HepG2 (cell line): ENCODE measurements at regions not wholly inside any gene's neighbourhood (a gene's known extent, or its start where the extent isn't known, plus 50 kb on each side); places are given as distances from the start of the nearest gene placed in this dataset.

ENCODE experiments used
- ATAC-seq: fragments of 200-7000 bp; cut with Tn5 transposase; 3 replicates; pipeline ENCODE4 v1.9.1; 2020; ENCODE audit warnings: mild to moderate bottlenecking, moderate library complexity
- BruUV-seq: library from RNA; stranded (reverse); fragments of 400-500 nt; replicated peaks from 2 replicates; lab custom pipeline; 2021; lab: Mats Ljungman, UMichigan
- CTCF ChIA-PET: fragments of 300-600 bp; formaldehyde crosslinking; extraction: SDS; loops from one replicate; lab custom pipeline; 2021; ENCODE audit warnings: low total read pairs, inconsistent platforms, low intra/inter-chr PET ratio; lab: Yijun Ruan, JAX
- POLR2A ChIA-PET: fragments of 350-600 bp; sonication (Branson Sonifier 250); formaldehyde crosslinking; loops from one replicate; lab custom pipeline; 2020; ENCODE audit warnings: antibody characterized with exemption, inconsistent platforms; lab: Yijun Ruan, JAX
- DNase-seq: peaks from one replicate; pipeline ENCODE4 v3.0.0-alpha.2; 2015; ENCODE audit warnings: low spot score
- FAIRE-seq: peaks from 3 replicates; lab custom pipeline; 2011; peaks lifted over from hg19 to GRCh38; lab: Jason Lieb, UNC
- H2AFZ ChIP-seq: one replicate; pipeline ENCODE4 v1.6.1; 2011; ENCODE audit warnings: low read length, inconsistent platforms
- H3K27ac ChIP-seq: fragments of 300-600 bp; 3 replicates; pipeline ENCODE4 v1.8.0; 2011; ENCODE audit warnings: mixed run types, mild to moderate bottlenecking, mixed read lengths, low read length, inconsistent platforms; ENCODE audit not compliant: insufficient read depth; ENCODE audit errors: extremely low read length
- H3K27me3 ChIP-seq, 2 experiments: fragments of 200-600 bp in 1 of 2; 2 replicates in 1 of 2; 3 replicates in 1 of 2; pipeline versions ENCODE4 v1.6.0 to v1.8.0; 2011; ENCODE audit warnings: low read length in 2 of 2, mild to moderate bottlenecking in 2 of 2, moderate library complexity in 2 of 2, inconsistent platforms in 1 of 2; ENCODE audit not compliant: insufficient read depth in 2 of 2, control insufficient read depth in 1 of 2
- H3K36me3 ChIP-seq, 2 experiments: fragments of 200-600 bp in 1 of 2; replicated peaks in 1 of 2; 2 replicates in 1 of 2; 3 replicates in 1 of 2; pipeline versions ENCODE4 v1.5.1 to v1.8.0; 2011; ENCODE audit warnings: low read length in 2 of 2, inconsistent platforms in 1 of 2; ENCODE audit not compliant: insufficient read depth in 2 of 2, control insufficient read depth in 1 of 2
- H3K4me1 ChIP-seq: 2 replicates; pipeline ENCODE4 v1.5.1; 2012; ENCODE audit warnings: low read length, inconsistent platforms; ENCODE audit not compliant: insufficient read depth
- H3K4me2 ChIP-seq: 2 replicates; pipeline ENCODE4 v1.6.0; 2011; ENCODE audit warnings: low read depth, low read length, inconsistent platforms
- H3K4me3 ChIP-seq, 3 experiments: fragments of 200-600 bp in 1 of 3; sonication (generic), shearing (Covaris generic) in 1 of 3; replicated peaks in 1 of 3; 2 replicates each; pipeline ENCODE4 v1.5.1; 2011 to 2016; ENCODE audit warnings: low read length in 3 of 3, inconsistent platforms in 2 of 3, low read depth in 2 of 3, mild to moderate bottlenecking in 2 of 3, control low read depth in 1 of 3, mixed read lengths in 1 of 3; ENCODE audit not compliant: insufficient read depth in 1 of 3
- H3K79me2 ChIP-seq: one replicate; pipeline ENCODE4 v1.6.1; 2011; ENCODE audit warnings: low read length, inconsistent platforms; ENCODE audit not compliant: insufficient read depth
- H3K9ac ChIP-seq: 2 replicates; pipeline ENCODE4 v1.6.0; 2011; ENCODE audit warnings: mild to moderate bottlenecking, low read depth, low read length, inconsistent platforms; ENCODE audit not compliant: insufficient read depth
- H3K9me3 ChIP-seq: 2 replicates; pipeline ENCODE4 v1.5.1; 2012; ENCODE audit warnings: mild to moderate bottlenecking, low read length
- H4K20me1 ChIP-seq: 2 replicates; pipeline ENCODE4 v1.6.0; 2011; ENCODE audit warnings: inconsistent platforms, mild to moderate bottlenecking, low read length, moderate library complexity; ENCODE audit not compliant: insufficient read depth
- GMEB2 ChIP-seq: IDR thresholded peaks from 2 replicates; pipeline ENCODE4 v1.6.1; 2016; ENCODE audit warnings: missing biosample characterization, missing genetic modification reagents, low read depth
- IRX3 ChIP-seq: sonication (generic); formaldehyde crosslinking; IDR thresholded peaks from 2 replicates; pipeline ENCODE4 v1.8.1; 2023; ENCODE audit warnings: mild to moderate bottlenecking, low read depth, missing genetic modification reagents, borderline replicate concordance
- KDM5B ChIP-seq: sonication (generic); formaldehyde crosslinking; IDR thresholded peaks from 2 replicates; pipeline ENCODE4 v1.4.0; 2020; ENCODE audit warnings: missing genetic modification reagents, mild to moderate bottlenecking, borderline replicate concordance
- KLF12 ChIP-seq: sonication (generic); formaldehyde crosslinking; IDR thresholded peaks from 2 replicates; pipeline ENCODE4 v1.4.0; 2020; ENCODE audit warnings: missing genetic modification reagents, borderline replicate concordance
- SIN3A ChIP-seq: IDR thresholded peaks from 2 replicates; pipeline ENCODE4 v1.6.1; 2011; ENCODE audit warnings: low read depth, mild to moderate bottlenecking, control low read depth, low read length, borderline replicate concordance
- TRAFD1 ChIP-seq: sonication (generic); formaldehyde crosslinking; IDR thresholded peaks from 2 replicates; pipeline ENCODE4 v1.5.1; 2020; ENCODE audit warnings: missing genetic modification reagents, mild to moderate bottlenecking, borderline replicate concordance
- ZBTB43 ChIP-seq: sonication (generic); formaldehyde crosslinking; conservative IDR thresholded peaks from 2 replicates; pipeline ENCODE4 v1.4.0; 2020; ENCODE audit warnings: missing genetic modification reagents
- ZNF576 ChIP-seq: sonication (generic); formaldehyde crosslinking; IDR thresholded peaks from 2 replicates; pipeline ENCODE4 v1.4.0; 2020; ENCODE audit warnings: mild to moderate bottlenecking, missing genetic modification reagents
- ZNF644 ChIP-seq: IDR thresholded peaks from 2 replicates; pipeline ENCODE4 v1.6.1; 2016; ENCODE audit warnings: low read depth
- ZUFSP ChIP-seq: sonication (generic); formaldehyde crosslinking; IDR thresholded peaks from 2 replicates; pipeline ENCODE4 v1.9.0; 2021; ENCODE audit warnings: missing genetic modification reagents, mild to moderate bottlenecking, borderline replicate concordance
- WGBS: methylation state at CpG from one replicate; pipeline ENCODE4 v1.1.6; 2017; ENCODE audit warnings: low lambda C conversion rate; 5-methylcytosine and 5-hydroxymethylcytosine counted together
- in situ Hi-C: cut with HindIII; loops from 2 replicates; pipeline ENCODE4 v1.10.0; 2017; ENCODE audit warnings: low pct_unique_long_range_greater_than_20kb; ENCODE audit not compliant: extremely low pct_ligation_motif_present
- intact Hi-C: fragments of 100-400 bp; cut with micrococcal nuclease; formaldehyde crosslinking; loops from one replicate; pipeline ENCODE4 v1.10.0; 2022; ENCODE audit not compliant: unreplicated experiment

GRCh38 chr5:92566113-92566786, 1014.8 kb downstream of the NR2F1-AS1 start:
- no peaks in the 10 kb centered on the region for H3K79me2 ChIP-seq
- in situ Hi-C loops: no loop called here
- 7% methylated on average over 3 of the region's 3 CpGs for whole genome bisulfite sequencing
- peaks cover 9% of the 10 kb centered on the region; the same call in 1 of the 2 replicates for H3K4me1 ChIP-seq
- no TSS peak for BruUV-seq
- ATAC-seq: no peak
- FAIRE-seq: no peak
- H3K4me3 ChIP-seq: no peak overlapping the region
- intact Hi-C loops: no loop called here
- no peak for TF ChIP-seq IRX3 (CRISPR knock-in tag)
- no peak for TF ChIP-seq ZBTB43 (CRISPR knock-in tag)
- no peak for TF ChIP-seq TRAFD1
- TF ChIP-seq KDM5B: no peak
- no peak for TF ChIP-seq ZUFSP
- TF ChIP-seq KLF12: no peak
- TF ChIP-seq GMEB2 (CRISPR knock-in tag): no peak
- TF ChIP-seq ZNF644 (CRISPR knock-in tag): no peak
- TF ChIP-seq SIN3A: no peak
- no peak for TF ChIP-seq ZNF576 (CRISPR knock-in tag)
- no peak overlapping the region for H3K4me2 ChIP-seq
- no peaks in the 10 kb centered on the region for H4K20me1 ChIP-seq
- no peak overlapping the region for H2AFZ ChIP-seq
- no peaks in the 10 kb centered on the region for H3K9me3 ChIP-seq
- ChIA-PET CTCF (no interaction called here), POLR2A (no interaction called here)
- H3K27ac ChIP-seq: no peak overlapping the region
- H3K27me3 ChIP-seq: no peaks in the 10 kb centered on the region
- no peak for DNase-seq
- H3K36me3 ChIP-seq: no peaks in the 10 kb centered on the region
- no peak overlapping the region for H3K9ac ChIP-seq
